Mucosa of rectum (tissue), 2 donors: ENCODE measurements at regions not wholly inside any gene's neighbourhood (a gene's known extent, or its start where the extent isn't known, plus 50 kb on each side); places are given as distances from the start of the nearest gene placed in this dataset.

Experiments used
- H3K27ac ChIP-seq, 2 donors: one replicate each; pipeline ENCODE4 v1.7.0; 2013; ENCODE audit warnings: inconsistent platforms in 2 of 2, low read depth in 2 of 2, low read length in 2 of 2
- H3K27me3 ChIP-seq, 2 donors: one replicate each; pipeline ENCODE4 v1.7.0; 2013; ENCODE audit warnings: low read length in 2 of 2; ENCODE audit not compliant: control insufficient read depth in 2 of 2, insufficient read depth in 2 of 2
- H3K36me3 ChIP-seq, 2 donors: one replicate each; pipeline ENCODE4 v1.7.0; 2013; ENCODE audit warnings: low read length in 2 of 2; ENCODE audit not compliant: control insufficient read depth in 2 of 2, insufficient read depth in 2 of 2
- H3K4me1 ChIP-seq, 2 donors: one replicate each; pipeline ENCODE4 v1.7.0; 2013; ENCODE audit warnings: low read length in 2 of 2, mild to moderate bottlenecking in 1 of 2; ENCODE audit not compliant: control insufficient read depth in 2 of 2, insufficient read depth in 2 of 2
- H3K4me3 ChIP-seq, 2 donors: one replicate each; pipeline ENCODE4 v1.7.0; 2013; ENCODE audit warnings: low read length in 2 of 2
- H3K9ac ChIP-seq, 2 donors: one replicate each; pipeline ENCODE4 v1.7.0; 2013; ENCODE audit warnings: low read length in 2 of 2, low read depth in 1 of 2, mild to moderate bottlenecking in 1 of 2
- H3K9me3 ChIP-seq, 2 donors: one replicate each; pipeline ENCODE4 v1.7.0; 2013; ENCODE audit warnings: low read length in 2 of 2; ENCODE audit not compliant: control insufficient read depth in 2 of 2
- donor health status: healthy.
- donor health status: Normal muscosa, but diverticular disease.

- peaks cover 0 to 4% of the 10 kb centered on the region in 2 donors for H3K36me3 ChIP-seq
- no peaks in the 10 kb centered on the region for H3K9me3 ChIP-seq
- H3K4me3 ChIP-seq, result no peak overlapping the region
- no peak overlapping the region for H3K27ac ChIP-seq
- H3K4me1 ChIP-seq, result peaks cover 3 to 4% of the 10 kb centered on the region in 2 donors
- H3K27me3 ChIP-seq, result no peaks in the 10 kb centered on the region
- no peak overlapping the region for H3K9ac ChIP-seq
Measured at GRCh38 chr1:94723463-94723862, 96.7 kb upstream of the SLC44A3 start.

DNA sequence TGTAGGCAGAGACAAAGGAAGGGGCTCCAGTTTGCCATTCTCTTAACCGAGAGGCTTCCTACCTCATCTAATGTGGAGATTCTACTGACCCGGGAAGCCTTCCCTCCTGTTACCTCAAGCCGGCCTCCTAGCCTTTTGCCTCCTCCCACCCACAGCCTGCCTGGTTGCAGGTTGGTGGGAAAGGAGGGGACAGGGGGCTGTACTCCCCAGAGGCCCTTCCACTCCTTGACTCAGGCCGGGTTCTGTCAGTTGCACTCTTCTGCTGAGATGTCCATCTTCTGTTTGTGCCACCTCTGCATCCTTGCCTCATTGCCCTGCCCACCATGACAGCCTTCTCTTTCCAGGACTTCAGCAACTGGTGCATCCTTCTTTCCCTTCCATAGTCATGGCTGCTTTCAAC, 98.0 kb upstream of the SLC44A3 start:
- H3K27ac ChIP-seq, result no peak overlapping the region
- H3K4me3 ChIP-seq, result no peak overlapping the region
- H3K36me3 ChIP-seq, result peaks cover 0 to 4% of the 10 kb centered on the region in 2 donors
- no peak overlapping the region for H3K9ac ChIP-seq
- H3K4me1 ChIP-seq, result peaks cover 0 to 1% of the 10 kb centered on the region in 2 donors
- no peaks in the 10 kb centered on the region for H3K27me3 ChIP-seq
- no peaks in the 10 kb centered on the region for H3K9me3 ChIP-seq

DNA sequence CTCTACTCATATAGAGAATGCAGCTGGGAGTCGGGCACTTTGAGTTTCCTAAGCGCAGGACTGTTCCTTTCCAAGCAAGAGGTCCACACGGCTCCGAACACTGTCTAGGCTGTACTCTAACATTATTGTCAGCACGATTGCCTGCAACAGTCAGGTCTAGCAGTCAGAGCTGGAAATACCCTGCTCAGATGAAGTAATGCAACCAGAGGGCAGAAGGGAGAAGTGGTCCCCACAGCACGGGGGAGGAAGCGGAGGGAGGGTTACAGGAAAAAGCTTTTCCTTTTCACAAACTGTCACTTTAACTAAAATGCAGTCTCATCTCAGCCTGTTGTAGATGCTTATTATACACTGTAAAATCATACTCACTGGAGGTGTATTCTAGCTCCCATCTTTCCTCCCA, 98.9 kb upstream of the SLC44A3 start:
- Histone ChIP-seq H3K9ac (no peak overlapping the region), H3K27ac (no peak overlapping the region), H3K27me3 (no peaks in the 10 kb centered on the region), H3K4me1 (no peaks in the 10 kb centered on the region), H3K36me3 (peaks cover 0 to 4% of the 10 kb centered on the region in 2 donors), H3K9me3 (no peaks in the 10 kb centered on the region), H3K4me3 (no peak overlapping the region)

DNA sequence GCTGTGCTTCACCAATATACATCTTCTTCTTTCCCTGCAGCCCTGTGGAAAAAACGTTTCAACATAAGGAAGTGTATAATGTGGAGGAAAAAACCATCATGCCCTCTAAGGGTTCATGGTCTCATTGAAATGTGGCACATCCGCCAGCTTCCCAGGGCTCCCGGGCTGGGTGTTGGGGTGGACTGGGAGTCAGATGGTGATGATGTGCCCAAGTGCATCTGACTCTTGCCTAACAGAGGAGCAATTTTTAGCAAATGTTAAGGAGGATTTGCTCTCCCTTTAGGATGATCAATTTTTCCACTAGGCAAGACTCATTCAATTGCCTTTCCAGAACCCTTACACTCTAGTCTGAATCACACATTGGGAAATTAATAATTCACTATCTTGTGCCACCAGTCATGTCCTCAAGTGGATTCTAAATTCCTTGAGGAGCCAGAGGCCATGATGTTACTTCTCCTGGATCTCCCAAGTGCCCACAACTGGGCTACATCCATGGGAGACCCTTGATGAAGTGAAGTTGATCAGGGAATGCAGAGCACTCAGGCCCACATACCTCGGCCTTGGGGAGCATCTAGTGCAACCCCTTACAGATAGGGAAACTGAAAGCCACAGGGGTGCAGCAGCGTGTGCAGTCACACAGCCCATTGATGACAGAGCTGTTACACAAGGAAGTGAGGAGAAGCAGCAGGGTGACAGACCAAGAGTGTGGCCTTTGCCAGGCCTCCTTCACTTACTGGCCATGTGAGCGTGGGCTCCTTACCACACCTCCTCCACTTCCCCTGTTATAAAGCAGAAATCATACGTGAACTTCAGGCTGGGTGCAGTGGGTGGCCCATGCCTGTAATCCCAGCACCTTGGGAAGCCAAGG, 100.0 kb upstream of the SLC44A3 start:
- Histone ChIP-seq H3K36me3 (no peaks in the 10 kb centered on the region), H3K9ac (no peak overlapping the region), H3K9me3 (no peaks in the 10 kb centered on the region), H3K4me1 (no peaks in the 10 kb centered on the region), H3K27me3 (no peaks in the 10 kb centered on the region), H3K27ac (no peak overlapping the region), H3K4me3 (no peak overlapping the region)

- no peak overlapping the region for H3K4me3 ChIP-seq
Measured at GRCh38 chr1:94716965-94717364, 103.2 kb upstream of the SLC44A3 start.

GRCh38 chr1:94715321-94715720, 104.8 kb upstream of the SLC44A3 start:
- H3K36me3 ChIP-seq, result no peaks in the 10 kb centered on the region
- H3K4me3 ChIP-seq, result no peak overlapping the region
- H3K9me3 ChIP-seq, result no peaks in the 10 kb centered on the region
- H3K27me3 ChIP-seq, result no peaks in the 10 kb centered on the region
- H3K27ac ChIP-seq, result no peak overlapping the region
- no peak overlapping the region for H3K9ac ChIP-seq
- peaks cover 3 to 8% of the 10 kb centered on the region in 2 donors for H3K4me1 ChIP-seq

More at GRCh38 chr1:94716965-94717364, 103.2 kb upstream of the SLC44A3 start:
- Histone ChIP-seq H3K27ac (no peak overlapping the region), H3K9ac (no peak overlapping the region), H3K36me3 (no peaks in the 10 kb centered on the region), H3K4me1 (peaks cover 3 to 8% of the 10 kb centered on the region in 2 donors), H3K9me3 (no peaks in the 10 kb centered on the region), H3K27me3 (no peaks in the 10 kb centered on the region)

DNA sequence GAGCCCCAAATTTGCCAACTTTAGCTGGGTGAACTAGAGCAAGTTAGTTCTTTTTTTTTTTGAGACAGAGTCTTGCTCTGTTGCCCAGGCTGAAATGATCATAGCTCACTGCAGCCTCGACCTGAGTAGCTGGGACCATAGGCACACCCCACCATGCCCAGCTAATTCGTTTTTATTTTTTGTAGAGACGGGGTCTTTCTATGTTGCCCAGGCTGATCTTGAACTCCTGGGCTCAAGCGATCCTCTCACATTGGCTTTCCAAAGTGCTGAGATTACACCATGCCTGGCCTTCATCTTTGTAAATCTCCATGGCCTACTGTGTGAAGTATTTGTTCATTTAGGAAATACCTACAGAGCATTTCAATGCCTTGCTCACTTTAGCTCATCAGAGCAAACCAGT, 105.6 kb upstream of the SLC44A3 start:
- no peak overlapping the region for H3K9ac ChIP-seq
- peaks cover 0 to 2% of the 10 kb centered on the region in 2 donors for H3K36me3 ChIP-seq
- H3K27ac ChIP-seq, result no peak overlapping the region
- H3K27me3 ChIP-seq, result no peaks in the 10 kb centered on the region
- peaks cover 3 to 8% of the 10 kb centered on the region in 2 donors for H3K4me1 ChIP-seq
- no peaks in the 10 kb centered on the region for H3K9me3 ChIP-seq
- H3K4me3 ChIP-seq, result no peak overlapping the region

- Histone ChIP-seq H3K9me3 (no peaks in the 10 kb centered on the region), H3K27me3 (no peaks in the 10 kb centered on the region), H3K4me1 (peaks cover 3 to 8% of the 10 kb centered on the region in 2 donors), H3K27ac (peak overlapping the region in 1 of 2 donors; percentile 46), H3K36me3 (peaks cover 0 to 2% of the 10 kb centered on the region in 2 donors), H3K9ac (no peak overlapping the region), H3K4me3 (no peak overlapping the region)
Measured at GRCh38 chr1:94714152-94714551, 106.0 kb upstream of the SLC44A3 start.

GRCh38 chr1:94713472-94714141, 106.5 kb upstream of the SLC44A3 start:
- Histone ChIP-seq H3K4me3 (no peak overlapping the region), H3K9me3 (no peaks in the 10 kb centered on the region), H3K9ac (peak overlapping the region in 1 of 2 donors; percentile 36), H3K36me3 (peaks cover 0 to 2% of the 10 kb centered on the region in 2 donors), H3K27me3 (no peaks in the 10 kb centered on the region), H3K27ac (peak overlapping the region; percentile 33 to 46), H3K4me1 (peaks cover 3 to 8% of the 10 kb centered on the region in 2 donors)

DNA sequence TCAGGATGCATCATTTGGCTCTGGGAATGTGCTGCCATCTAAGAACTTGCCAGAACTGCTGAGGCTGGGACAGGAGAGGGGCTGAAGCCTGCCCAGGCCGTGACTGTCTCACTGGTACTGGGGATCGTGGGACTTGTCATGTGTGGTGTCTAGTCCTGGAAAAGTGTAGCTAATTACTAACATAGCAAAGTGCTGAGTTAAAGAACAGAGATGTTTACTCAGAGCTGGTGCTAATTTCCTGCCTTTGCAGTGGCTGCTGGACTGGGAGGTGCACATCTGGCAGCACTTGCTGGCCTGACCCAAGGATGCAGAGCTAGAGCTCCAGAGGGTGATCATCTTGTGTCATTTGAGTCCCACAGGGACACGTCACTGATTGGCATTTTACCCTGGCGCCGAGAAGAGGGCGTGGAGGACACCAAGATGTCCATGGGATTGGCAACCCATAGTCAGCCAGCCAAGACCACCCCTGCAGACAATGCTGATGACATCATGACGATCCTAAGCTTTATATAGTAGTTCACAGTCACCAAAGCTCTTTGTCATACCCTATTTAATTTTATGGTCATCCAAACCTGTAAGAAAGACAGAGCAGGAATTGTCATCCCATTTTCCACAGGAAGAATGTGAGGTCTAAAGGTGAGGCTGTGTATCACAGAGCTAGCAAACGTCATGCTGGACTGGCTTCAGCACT, 110.1 kb upstream of the SLC44A3 start:
- no peak overlapping the region for H3K4me3 ChIP-seq
- H3K36me3 ChIP-seq, result peaks cover 0 to 2% of the 10 kb centered on the region in 2 donors
- no peaks in the 10 kb centered on the region for H3K9me3 ChIP-seq
- H3K27ac ChIP-seq, result no peak overlapping the region
- no peak overlapping the region for H3K9ac ChIP-seq
- H3K4me1 ChIP-seq, result peaks cover 3 to 8% of the 10 kb centered on the region in 2 donors
- no peaks in the 10 kb centered on the region for H3K27me3 ChIP-seq
